Astrocyte of the cerebellum (primary cell): ENCODE measurements at regions not wholly inside any gene's neighbourhood (a gene's known extent, or its start where the extent isn't known, plus 50 kb on each side); places are given as distances from the start of the nearest gene placed in this dataset.
A peak's percentile ranks its signal among the peaks of the same experiment; 100 is the strongest.

Source experiments
- DNase-seq: peaks from one replicate; pipeline ENCODE4 v3.0.0-alpha.2; 2011; ENCODE audit warnings: low read depth
- H3K4me3 ChIP-seq: 2 replicates; pipeline ENCODE4 v1.5.1; 2011; ENCODE audit warnings: mild to moderate bottlenecking, low read depth, low read length, moderate library complexity
- CTCF ChIP-seq: IDR thresholded peaks from 2 replicates; pipeline ENCODE4 v1.5.1; 2012; ENCODE audit warnings: low read length, low read depth, moderate library complexity, mild to moderate bottlenecking; ENCODE audit errors: missing control alignments
- in situ Hi-C: cut with HindIII; loops from 2 replicates; pipeline ENCODE4 v1.10.0; 2017; ENCODE audit warnings: low sequenced_read_pairs

- no peak for TF ChIP-seq CTCF
- in situ Hi-C loops: no loop called here
- DNase-seq: peak; percentile 73
- no peak overlapping the region for H3K4me3 ChIP-seq
These were observed 142.0 kb downstream of the FAM114A2 start for GRCh38 chr5:153896701-153897100.

- TF ChIP-seq CTCF: no peak
- no peak for DNase-seq
- no peak overlapping the region for H3K4me3 ChIP-seq
- in situ Hi-C loops: no loop called here
These were observed 142.6 kb downstream of the FAM114A2 start for GRCh38 chr5:153896117-153896516.

- DNase-seq: no peak
- TF ChIP-seq CTCF: no peak
- no peak overlapping the region for H3K4me3 ChIP-seq
- in situ Hi-C loops: no loop called here
These were observed 143.4 kb downstream of the FAM114A2 start for GRCh38 chr5:153895266-153895665.

GRCh38 chr5:153893817-153894216, 144.9 kb downstream of the FAM114A2 start:
- no peak for DNase-seq
- in situ Hi-C loops: no loop called here
- H3K4me3 ChIP-seq: no peak overlapping the region
- TF ChIP-seq CTCF: no peak

- no peak for DNase-seq
- in situ Hi-C loops: no loop called here
- no peak overlapping the region for H3K4me3 ChIP-seq
- no peak for TF ChIP-seq CTCF
These were observed 147.3 kb downstream of the FAM114A2 start for GRCh38 chr5:153891394-153891793.

- H3K4me3 ChIP-seq: no peak overlapping the region
- in situ Hi-C loops: no loop called here
- no peak for TF ChIP-seq CTCF
- no peak for DNase-seq
These were observed 149.9 kb downstream of the FAM114A2 start for GRCh38 chr5:153888781-153889180.

- in situ Hi-C loops: no loop called here
- no peak overlapping the region for H3K4me3 ChIP-seq
- DNase-seq: no peak
- no peak for TF ChIP-seq CTCF
These were observed 153.6 kb downstream of the FAM114A2 start for GRCh38 chr5:153885141-153885540.
